Neural cell (in vitro differentiated cells): ENCODE measurements at regions not wholly inside any gene's neighbourhood (a gene's known extent, or its start where the extent isn't known, plus 50 kb on each side); places are given as distances from the start of the nearest gene placed in this dataset.

Experiments
- H2AFZ ChIP-seq: fragments of 200-600, 300-800 bp; sonication (generic), shearing (Covaris generic); 2 replicates; pipeline ENCODE4 v1.6.0; 2014; ENCODE audit warnings: low read depth, mild to moderate bottlenecking, antibody characterized with exemption, low read length, moderate library complexity
- H3F3A ChIP-seq: fragments of 200-600 bp; shearing (Covaris generic); 2 replicates; pipeline ENCODE4 v1.6.1; 2016; ENCODE audit warnings: mild to moderate bottlenecking, moderate library complexity, mixed read lengths, antibody characterized with exemption, low read length; ENCODE audit not compliant: insufficient read depth, poor library complexity, severe bottlenecking
- H3K27ac ChIP-seq: fragments of 200-600, 300-800 bp; sonication (generic), shearing (Covaris generic); 2 replicates; pipeline ENCODE4 v1.5.1; 2014; ENCODE audit warnings: mild to moderate bottlenecking, low read length, moderate library complexity
- H3K27me3 ChIP-seq: fragments of 300-800, 200-600 bp; sonication (generic), shearing (Covaris generic); 2 replicates; pipeline ENCODE4 v1.6.0; 2014; ENCODE audit warnings: mild to moderate bottlenecking, low read depth, low read length, moderate library complexity; ENCODE audit not compliant: insufficient read depth
- H3K36me3 ChIP-seq: fragments of 300-800, 200-600 bp; sonication (generic), shearing (Covaris generic); 2 replicates; pipeline ENCODE4 v1.5.1; 2014; ENCODE audit warnings: mild to moderate bottlenecking, antibody characterized with exemption, low read length, moderate library complexity; ENCODE audit not compliant: insufficient read depth
- H3K4me2 ChIP-seq: fragments of 300-800, 200-600 bp; sonication (generic), shearing (Covaris generic); 2 replicates; pipeline ENCODE4 v1.6.0; 2014; ENCODE audit warnings: mild to moderate bottlenecking, low read length
- H3K4me3 ChIP-seq: fragments of 300-800, 200-600 bp; sonication (generic), shearing (Covaris generic); 2 replicates; pipeline ENCODE4 v1.5.1; 2014; ENCODE audit warnings: mild to moderate bottlenecking, low read length, moderate library complexity
- H3K79me2 ChIP-seq: fragments of 200-600 bp; shearing (Covaris generic); replicated peaks from 2 replicates; pipeline ENCODE4 v1.6.0; 2014; ENCODE audit warnings: mild to moderate bottlenecking, low read length, moderate library complexity; ENCODE audit not compliant: insufficient read depth
- H3K9ac ChIP-seq: fragments of 300-800, 200-600 bp; sonication (generic), shearing (Covaris generic); 2 replicates; pipeline ENCODE4 v1.6.1; 2016; ENCODE audit warnings: mild to moderate bottlenecking, low read length, mixed read lengths
- H3K9me2 ChIP-seq: fragments of 200-600 bp; shearing (Covaris generic); 2 replicates; pipeline ENCODE4 v1.6.1; 2016; ENCODE audit warnings: mild to moderate bottlenecking, low read length, mixed read lengths; ENCODE audit not compliant: insufficient read depth
- H3K9me3 ChIP-seq: fragments of 200-600, 300-800 bp; sonication (generic), shearing (Covaris generic); 2 replicates; pipeline ENCODE4 v1.6.1; 2016; ENCODE audit warnings: mild to moderate bottlenecking, mixed run types, low read length, moderate library complexity, mixed read lengths
- H4K20me1 ChIP-seq: fragments of 200-600 bp; shearing (Covaris generic); 2 replicates; pipeline ENCODE4 v1.6.1; 2016; ENCODE audit warnings: mild to moderate bottlenecking, mixed run types; ENCODE audit not compliant: insufficient read depth
- CTCF ChIP-seq: fragments of 450-650 bp; IDR thresholded peaks from 2 replicates; pipeline ENCODE4 v1.5.1; 2014; ENCODE audit warnings: antibody characterized with exemption, mild to moderate bottlenecking, moderate library complexity; ENCODE audit not compliant: poor library complexity, severe bottlenecking
- EP300 ChIP-seq: fragments of 450-650 bp; conservative IDR thresholded peaks from 2 replicates; pipeline ENCODE4 v1.6.1; 2014; ENCODE audit warnings: antibody characterized with exemption, mild to moderate bottlenecking, moderate library complexity; ENCODE audit not compliant: poor library complexity, severe bottlenecking
- EZH2 ChIP-seq: fragments of 200-600, 300-800 bp; shearing (Covaris generic), sonication (generic); IDR thresholded peaks from 2 replicates; pipeline ENCODE4 v1.6.1; 2014; ENCODE audit warnings: antibody characterized with exemption, low read length, borderline replicate concordance, mild to moderate bottlenecking; ENCODE audit not compliant: insufficient read depth, poor library complexity, severe bottlenecking
- MXI1 ChIP-seq: fragments of 450-650 bp; conservative IDR thresholded peaks from 2 replicates; pipeline ENCODE4 v1.6.1; 2014; ENCODE audit warnings: antibody characterized with exemption, mild to moderate bottlenecking; ENCODE audit not compliant: poor library complexity, severe bottlenecking
- POLR2AphosphoS5 ChIP-seq: IDR thresholded peaks from 2 replicates; pipeline ENCODE4 v1.6.1; 2012
- RAD21 ChIP-seq: fragments of 450-650 bp; conservative IDR thresholded peaks from 2 replicates; pipeline ENCODE4 v1.6.1; 2014; ENCODE audit warnings: antibody characterized with exemption, mild to moderate bottlenecking, moderate library complexity
- SMC3 ChIP-seq: fragments of 450-650 bp; conservative IDR thresholded peaks from 2 replicates; pipeline ENCODE4 v1.6.1; 2014; ENCODE audit warnings: antibody characterized with exemption, mild to moderate bottlenecking, moderate library complexity; ENCODE audit not compliant: poor library complexity
- TAF1 ChIP-seq: IDR thresholded peaks from 2 replicates; pipeline ENCODE4 v1.6.1; 2012; ENCODE audit warnings: low read depth
- TF ChIP-seq, protein P1 (sequence below): IDR thresholded peaks from 2 replicates; pipeline ENCODE4 v1.6.1; 2012; ENCODE audit warnings: borderline replicate concordance

- Histone ChIP-seq H3K36me3 (no peaks in the 10 kb centered on the region), H2AFZ (no peak overlapping the region), H4K20me1 (no peaks in the 10 kb centered on the region), H3K27me3 (no peaks in the 10 kb centered on the region), H3K9me3 (no peaks in the 10 kb centered on the region), H3K4me3 (no peak overlapping the region), H3K9me2 (no peaks in the 10 kb centered on the region), H3K79me2 (no peaks in the 10 kb centered on the region), H3F3A (no peaks in the 10 kb centered on the region), H3K9ac (no peak overlapping the region), H3K4me2 (no peak overlapping the region), H3K27ac (no peak overlapping the region)
- no peak for TF ChIP-seq POLR2AphosphoS5
- no peak for TF ChIP-seq EP300
- TF ChIP-seq, protein P1, sequence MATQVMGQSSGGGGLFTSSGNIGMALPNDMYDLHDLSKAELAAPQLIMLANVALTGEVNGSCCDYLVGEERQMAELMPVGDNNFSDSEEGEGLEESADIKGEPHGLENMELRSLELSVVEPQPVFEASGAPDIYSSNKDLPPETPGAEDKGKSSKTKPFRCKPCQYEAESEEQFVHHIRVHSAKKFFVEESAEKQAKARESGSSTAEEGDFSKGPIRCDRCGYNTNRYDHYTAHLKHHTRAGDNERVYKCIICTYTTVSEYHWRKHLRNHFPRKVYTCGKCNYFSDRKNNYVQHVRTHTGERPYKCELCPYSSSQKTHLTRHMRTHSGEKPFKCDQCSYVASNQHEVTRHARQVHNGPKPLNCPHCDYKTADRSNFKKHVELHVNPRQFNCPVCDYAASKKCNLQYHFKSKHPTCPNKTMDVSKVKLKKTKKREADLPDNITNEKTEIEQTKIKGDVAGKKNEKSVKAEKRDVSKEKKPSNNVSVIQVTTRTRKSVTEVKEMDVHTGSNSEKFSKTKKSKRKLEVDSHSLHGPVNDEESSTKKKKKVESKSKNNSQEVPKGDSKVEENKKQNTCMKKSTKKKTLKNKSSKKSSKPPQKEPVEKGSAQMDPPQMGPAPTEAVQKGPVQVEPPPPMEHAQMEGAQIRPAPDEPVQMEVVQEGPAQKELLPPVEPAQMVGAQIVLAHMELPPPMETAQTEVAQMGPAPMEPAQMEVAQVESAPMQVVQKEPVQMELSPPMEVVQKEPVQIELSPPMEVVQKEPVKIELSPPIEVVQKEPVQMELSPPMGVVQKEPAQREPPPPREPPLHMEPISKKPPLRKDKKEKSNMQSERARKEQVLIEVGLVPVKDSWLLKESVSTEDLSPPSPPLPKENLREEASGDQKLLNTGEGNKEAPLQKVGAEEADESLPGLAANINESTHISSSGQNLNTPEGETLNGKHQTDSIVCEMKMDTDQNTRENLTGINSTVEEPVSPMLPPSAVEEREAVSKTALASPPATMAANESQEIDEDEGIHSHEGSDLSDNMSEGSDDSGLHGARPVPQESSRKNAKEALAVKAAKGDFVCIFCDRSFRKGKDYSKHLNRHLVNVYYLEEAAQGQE, result no peak
- no peak for TF ChIP-seq SMC3
- TF ChIP-seq CTCF, result no peak
- no peak for TF ChIP-seq MXI1
- TF ChIP-seq EZH2, result no peak
- TF ChIP-seq TAF1, result no peak
- no peak for TF ChIP-seq RAD21
Measured at GRCh38 chr9:12503606-12504122, 189.5 kb upstream of the TYRP1 start.

DNA sequence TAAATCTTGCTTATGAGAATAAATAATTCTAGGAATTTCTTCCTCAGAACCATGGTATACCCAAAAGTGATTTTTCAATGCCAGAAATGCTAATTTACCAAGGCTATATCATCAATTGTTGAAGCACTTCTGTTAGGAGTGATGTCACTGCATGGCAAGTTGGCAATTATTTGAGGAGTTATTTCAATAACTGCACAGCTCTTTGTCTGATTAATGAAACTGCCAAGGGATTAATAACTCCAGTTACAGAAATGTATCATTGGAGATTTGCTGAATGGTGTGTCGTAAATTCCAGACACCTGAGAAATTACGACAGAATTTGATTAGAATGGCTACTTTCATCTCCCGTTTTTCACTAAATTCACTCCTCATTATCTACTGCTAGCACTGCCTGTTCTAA, 182.6 kb upstream of the TYRP1 start:
- Histone ChIP-seq H2AFZ (no peak overlapping the region), H3K79me2 (no peaks in the 10 kb centered on the region), H3K9ac (no peak overlapping the region), H3K27ac (no peak overlapping the region), H3K4me2 (no peak overlapping the region), H3K9me3 (no peaks in the 10 kb centered on the region), H4K20me1 (no peaks in the 10 kb centered on the region), H3K36me3 (no peaks in the 10 kb centered on the region), H3K4me3 (no peak overlapping the region), H3F3A (no peaks in the 10 kb centered on the region), H3K9me2 (no peaks in the 10 kb centered on the region), H3K27me3 (no peaks in the 10 kb centered on the region)
- TF ChIP-seq, protein P1, result no peak
- TF ChIP-seq MXI1 (no peak), SMC3 (no peak), EZH2 (no peak), TAF1 (no peak), POLR2AphosphoS5 (no peak), RAD21 (no peak), EP300 (no peak), CTCF (no peak)
